ENCODE measurements at regions not wholly inside any gene's neighbourhood (a gene's known extent, or its start where the extent isn't known, plus 50 kb on each side); places are given as distances from the start of the nearest gene placed in this dataset.

GRCh38 chr9:118967901-118968300, 401.3 kb downstream of the BRINP1 start:
- no peaks in the 10 kb centered on the region for H3K36me3 Mint-ChIP-seq (ENCODE audit: insufficient read depth in 1 of 3, low read depth in 3 of 3)
- no peak overlapping the region for H3K27ac Mint-ChIP-seq

More at GRCh38 chr9:118967901-118968300, 401.3 kb downstream of the BRINP1 start:
- Histone ChIP-seq H3K18ac (ENCODE audit: insufficient read length, low read depth, low read length) (no peak overlapping the region), H2AK5ac (ENCODE audit: insufficient read length, low read length) (no peak overlapping the region), H3K23ac (ENCODE audit: insufficient read length, low read depth, low read length) (no peak overlapping the region), H4K91ac (ENCODE audit: insufficient read length, low read depth, low read length) (no peak overlapping the region), H2BK5ac (ENCODE audit: insufficient read length, low read length) (no peak overlapping the region), H3K79me1 (ENCODE audit: insufficient read depth, low read depth, low read length, poor library complexity, severe bottlenecking) (no peaks in the 10 kb centered on the region), H3K4me1 (ENCODE audit: insufficient read depth, low read length) (no peaks in the 10 kb centered on the region), H3K4me2 (ENCODE audit: insufficient read depth, insufficient read length, low read length) (no peak overlapping the region), H4K5ac (ENCODE audit: insufficient read length, low read depth, low read length) (no peak overlapping the region), H3K9ac (ENCODE audit: extremely low read depth, insufficient read length, low read length) (no peak overlapping the region), H3K9me3 (ENCODE audit: control insufficient read depth, low read depth, low read length) (no peaks in the 10 kb centered on the region), H3K14ac (ENCODE audit: insufficient read depth, low read length) (no peak overlapping the region), H2BK15ac (ENCODE audit: low read depth, low read length) (no peak overlapping the region), H2AFZ (ENCODE audit: low read length) (no peak overlapping the region), H3K23me2 (ENCODE audit: insufficient read length, low read depth, low read length, poor library complexity, severe bottlenecking) (no peaks in the 10 kb centered on the region), H2BK120ac (ENCODE audit: low read depth, low read length, poor library complexity, severe bottlenecking) (no peak overlapping the region), H3T11ph (ENCODE audit: low read length) (no peak overlapping the region), H2BK20ac (ENCODE audit: low read depth, low read length, poor library complexity, severe bottlenecking) (no peak overlapping the region), H3K27ac (ENCODE audit: insufficient read length, low read depth, low read length) (no peak overlapping the region), H2BK12ac (ENCODE audit: insufficient read length, low read depth, low read length) (no peak overlapping the region), H4K20me1 (ENCODE audit: control insufficient read depth, insufficient read depth, insufficient read length) (no peaks in the 10 kb centered on the region), H3K4ac (ENCODE audit: low read depth, low read length) (no peak overlapping the region), H3K27me3 (ENCODE audit: insufficient read depth, low read length) (no peaks in the 10 kb centered on the region), H3K56ac (ENCODE audit: insufficient read length, low read depth, low read length) (no peak overlapping the region), H3K79me2 (ENCODE audit: insufficient read depth, low read length) (no peaks in the 10 kb centered on the region), H4K8ac (replicated peaks; ENCODE audit: insufficient read length, low read depth, low read length) (no peak overlapping the region)
- DNase-seq = no peak
- TF ChIP-seq, protein P1, sequence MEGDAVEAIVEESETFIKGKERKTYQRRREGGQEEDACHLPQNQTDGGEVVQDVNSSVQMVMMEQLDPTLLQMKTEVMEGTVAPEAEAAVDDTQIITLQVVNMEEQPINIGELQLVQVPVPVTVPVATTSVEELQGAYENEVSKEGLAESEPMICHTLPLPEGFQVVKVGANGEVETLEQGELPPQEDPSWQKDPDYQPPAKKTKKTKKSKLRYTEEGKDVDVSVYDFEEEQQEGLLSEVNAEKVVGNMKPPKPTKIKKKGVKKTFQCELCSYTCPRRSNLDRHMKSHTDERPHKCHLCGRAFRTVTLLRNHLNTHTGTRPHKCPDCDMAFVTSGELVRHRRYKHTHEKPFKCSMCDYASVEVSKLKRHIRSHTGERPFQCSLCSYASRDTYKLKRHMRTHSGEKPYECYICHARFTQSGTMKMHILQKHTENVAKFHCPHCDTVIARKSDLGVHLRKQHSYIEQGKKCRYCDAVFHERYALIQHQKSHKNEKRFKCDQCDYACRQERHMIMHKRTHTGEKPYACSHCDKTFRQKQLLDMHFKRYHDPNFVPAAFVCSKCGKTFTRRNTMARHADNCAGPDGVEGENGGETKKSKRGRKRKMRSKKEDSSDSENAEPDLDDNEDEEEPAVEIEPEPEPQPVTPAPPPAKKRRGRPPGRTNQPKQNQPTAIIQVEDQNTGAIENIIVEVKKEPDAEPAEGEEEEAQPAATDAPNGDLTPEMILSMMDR (conservative IDR thresholded peaks at IDR 0.05) = no peak
- Mint-ChIP-seq H3K4me3 (no peak overlapping the region), H3K4me1 (no peaks in the 10 kb centered on the region), H3K27me3 (ENCODE audit: low read depth) (no peaks in the 10 kb centered on the region), H3K9me3 (peaks cover 2% of the 10 kb centered on the region in 2 experiments; a peak in 1 of 5 replicates)
- whole genome bisulfite sequencing (ENCODE audit: extremely low coverage, insufficient read length, low lambda C conversion rate) = no CpG with 5 or more reads among the region's 3 CpGs

Data from H9 (cell line).